ENCODE measurements at regions not wholly inside any gene's neighbourhood (a gene's known extent, or its start where the extent isn't known, plus 50 kb on each side); places are given as distances from the start of the nearest gene placed in this dataset.
A peak's percentile ranks its signal among the peaks of the same experiment; 100 is the strongest.

DNA sequence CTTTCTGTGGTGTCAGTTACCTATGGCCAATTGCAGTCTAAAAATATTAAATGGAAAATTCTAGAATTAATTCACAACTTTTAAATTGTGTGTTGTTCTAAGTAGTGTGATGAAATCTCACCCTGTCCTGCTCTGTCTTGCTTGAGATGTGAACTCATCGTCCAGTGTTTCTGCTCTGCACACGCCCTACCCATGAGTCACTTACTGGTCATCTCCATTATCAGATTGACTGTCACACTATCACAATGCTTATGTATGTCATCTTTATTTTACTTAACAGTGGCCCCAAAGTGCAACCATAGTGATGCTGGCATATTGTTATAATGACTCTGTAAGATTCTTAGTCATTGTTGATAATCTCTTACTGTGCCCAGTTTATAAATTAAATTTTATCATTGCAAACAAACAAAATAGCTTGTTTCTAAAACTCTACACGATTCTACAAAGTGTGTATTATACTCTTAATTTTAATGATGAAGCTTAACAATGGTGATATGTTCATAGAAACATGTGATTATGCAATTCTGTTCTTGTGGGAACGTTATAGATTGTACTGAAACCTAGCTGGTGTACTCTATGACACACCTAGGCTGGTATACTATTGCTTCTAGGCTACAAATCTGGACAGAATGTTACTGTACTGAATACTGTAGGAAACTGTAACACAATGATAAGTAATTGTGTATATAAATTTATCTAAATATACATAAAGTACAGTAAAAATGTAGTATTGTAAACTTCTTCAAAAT is 1086.8 kb upstream of the PIK3C3 start:
- Mint-ChIP-seq H3K27ac (ENCODE audit: unreplicated experiment) (peak overlapping the region; percentile 96), H3K27me3 (ENCODE audit: low read depth, unreplicated experiment) (no peaks in the 10 kb centered on the region), H3K9me3 (ENCODE audit: unreplicated experiment) (peaks cover 4% of the 10 kb centered on the region), H3K4me1 (ENCODE audit: low read depth, unreplicated experiment) (peaks cover 20% of the 10 kb centered on the region), H3K4me3 (ENCODE audit: unreplicated experiment) (no peak overlapping the region), H3K36me3 (ENCODE audit: low read depth, unreplicated experiment) (no peaks in the 10 kb centered on the region)
- DNase-seq (ENCODE audit: low read depth) (peak; percentile 98), FAIRE-seq (peak; percentile 96)
- H3K4me2 ChIP-seq (ENCODE audit: low read length): peak overlapping the region; percentile 12
- peaks cover 10% of the 10 kb centered on the region for H3K4me1 ChIP-seq (ENCODE audit: insufficient read depth, low read length)
- peak overlapping the region; percentile 38 for H3K9ac ChIP-seq (ENCODE audit: low read length)
- no peaks in the 10 kb centered on the region for H3K27me3 ChIP-seq (ENCODE audit: insufficient read depth, low read length)
- no peaks in the 10 kb centered on the region for H3K36me3 ChIP-seq (ENCODE audit: insufficient read depth, low read length)
- no peaks in the 10 kb centered on the region for H4K20me1 ChIP-seq (ENCODE audit: insufficient read depth, low read length)
- no peak overlapping the region for H2AFZ ChIP-seq (ENCODE audit: low read depth, low read length)
- H3K27ac ChIP-seq (ENCODE audit: low read depth, low read length): peak overlapping the region; percentile 72
- no peaks in the 10 kb centered on the region for H3K79me2 ChIP-seq (ENCODE audit: insufficient read depth, low read length)
- H3K9me3 ChIP-seq (ENCODE audit: insufficient read depth, low read depth, low read length): no peaks in the 10 kb centered on the region
- no peak for TF ChIP-seq CTCF (IDR thresholded peaks at IDR 0.05; ENCODE audit: insufficient read depth, low read depth, low read length)
- no peak for TF ChIP-seq EZH2 (IDR thresholded peaks at IDR 0.05; ENCODE audit: insufficient read depth, low read length)
- H3K4me3 ChIP-seq (ENCODE audit: insufficient read depth, low read depth, low read length): no peak overlapping the region

GRCh38 chr18:40867459-40867858 is 1087.6 kb upstream of the PIK3C3 start:
- Histone ChIP-seq H3K9me3 (ENCODE audit: insufficient read depth, low read depth, low read length) (no peaks in the 10 kb centered on the region), H2AFZ (ENCODE audit: low read depth, low read length) (no peak overlapping the region), H3K4me1 (ENCODE audit: insufficient read depth, low read length) (peaks cover 10% of the 10 kb centered on the region), H3K27me3 (ENCODE audit: insufficient read depth, low read length) (no peaks in the 10 kb centered on the region), H3K4me2 (ENCODE audit: low read length) (peak overlapping the region; percentile 12), H3K79me2 (ENCODE audit: insufficient read depth, low read length) (no peaks in the 10 kb centered on the region), H4K20me1 (ENCODE audit: insufficient read depth, low read length) (no peaks in the 10 kb centered on the region), H3K36me3 (ENCODE audit: insufficient read depth, low read length) (no peaks in the 10 kb centered on the region), H3K27ac (ENCODE audit: low read depth, low read length) (peak overlapping the region; percentile 71), H3K4me3 (ENCODE audit: insufficient read depth, low read depth, low read length) (no peak overlapping the region), H3K9ac (ENCODE audit: low read length) (peak overlapping the region; percentile 38)
- Mint-ChIP-seq H3K9me3 (ENCODE audit: unreplicated experiment) (peaks cover 4% of the 10 kb centered on the region), H3K4me3 (ENCODE audit: unreplicated experiment) (no peak overlapping the region), H3K36me3 (ENCODE audit: low read depth, unreplicated experiment) (no peaks in the 10 kb centered on the region), H3K27ac (ENCODE audit: unreplicated experiment) (peak overlapping the region; percentile 96), H3K27me3 (ENCODE audit: low read depth, unreplicated experiment) (no peaks in the 10 kb centered on the region), H3K4me1 (ENCODE audit: low read depth, unreplicated experiment) (peaks cover 20% of the 10 kb centered on the region)
- TF ChIP-seq EZH2 (IDR thresholded peaks at IDR 0.05; ENCODE audit: insufficient read depth, low read length) (no peak), CTCF (IDR thresholded peaks at IDR 0.05; ENCODE audit: insufficient read depth, low read depth, low read length) (no peak)
- FAIRE-seq (peak; percentile 26), DNase-seq (ENCODE audit: low read depth) (peak; percentile 86)

GRCh38 chr18:40866968-40867367 is 1088.1 kb upstream of the PIK3C3 start:
- Histone ChIP-seq H3K4me2 (ENCODE audit: low read length) (no peak overlapping the region), H3K4me3 (ENCODE audit: insufficient read depth, low read depth, low read length) (no peak overlapping the region), H2AFZ (ENCODE audit: low read depth, low read length) (no peak overlapping the region), H3K27me3 (ENCODE audit: insufficient read depth, low read length) (no peaks in the 10 kb centered on the region), H3K27ac (ENCODE audit: low read depth, low read length) (peak overlapping the region; percentile 71), H4K20me1 (ENCODE audit: insufficient read depth, low read length) (no peaks in the 10 kb centered on the region), H3K36me3 (ENCODE audit: insufficient read depth, low read length) (no peaks in the 10 kb centered on the region), H3K9me3 (ENCODE audit: insufficient read depth, low read depth, low read length) (no peaks in the 10 kb centered on the region), H3K4me1 (ENCODE audit: insufficient read depth, low read length) (peaks cover 10% of the 10 kb centered on the region), H3K79me2 (ENCODE audit: insufficient read depth, low read length) (no peaks in the 10 kb centered on the region), H3K9ac (ENCODE audit: low read length) (no peak overlapping the region)
- DNase-seq (ENCODE audit: low read depth) (no peak), FAIRE-seq (no peak)
- Mint-ChIP-seq H3K27me3 (ENCODE audit: low read depth, unreplicated experiment) (no peaks in the 10 kb centered on the region), H3K27ac (ENCODE audit: unreplicated experiment) (peak overlapping the region; percentile 96), H3K4me1 (ENCODE audit: low read depth, unreplicated experiment) (peaks cover 20% of the 10 kb centered on the region), H3K4me3 (ENCODE audit: unreplicated experiment) (no peak overlapping the region), H3K36me3 (ENCODE audit: low read depth, unreplicated experiment) (no peaks in the 10 kb centered on the region), H3K9me3 (ENCODE audit: unreplicated experiment) (peaks cover 4% of the 10 kb centered on the region)
- no peak for TF ChIP-seq CTCF (IDR thresholded peaks at IDR 0.05; ENCODE audit: insufficient read depth, low read depth, low read length)
- no peak for TF ChIP-seq EZH2 (IDR thresholded peaks at IDR 0.05; ENCODE audit: insufficient read depth, low read length)
